ENCODE measurements at regions not wholly inside any gene's neighbourhood (a gene's known extent, or its start where the extent isn't known, plus 50 kb on each side); places are given as distances from the start of the nearest gene placed in this dataset.

- TF ChIP-seq EZH2 (IDR thresholded peaks at IDR 0.05) (no peak), POLR2AphosphoS5 (IDR thresholded peaks at IDR 0.05; ENCODE audit: borderline replicate concordance, low read depth, low read length) (no peak), FOXP2 (optimal IDR thresholded peaks at IDR 0.05; ENCODE audit: control extremely low read depth, extremely low read length, insufficient read depth) (no peak)
Observed at GRCh38 chr17:71392715-71393567, 727.9 kb upstream of the SOX9 start.
